Neural cell (in vitro differentiated cells): ENCODE measurements at regions not wholly inside any gene's neighbourhood (a gene's known extent, or its start where the extent isn't known, plus 50 kb on each side); places are given as distances from the start of the nearest gene placed in this dataset.

Experiments
- H2AFZ ChIP-seq: fragments of 200-600, 300-800 bp; sonication (generic), shearing (Covaris generic); 2 replicates; pipeline ENCODE4 v1.6.0; 2014; ENCODE audit warnings: low read depth, mild to moderate bottlenecking, antibody characterized with exemption, low read length, moderate library complexity
- H3F3A ChIP-seq: fragments of 200-600 bp; shearing (Covaris generic); 2 replicates; pipeline ENCODE4 v1.6.1; 2016; ENCODE audit warnings: mild to moderate bottlenecking, moderate library complexity, mixed read lengths, antibody characterized with exemption, low read length; ENCODE audit not compliant: insufficient read depth, poor library complexity, severe bottlenecking
- H3K27ac ChIP-seq: fragments of 200-600, 300-800 bp; sonication (generic), shearing (Covaris generic); 2 replicates; pipeline ENCODE4 v1.5.1; 2014; ENCODE audit warnings: mild to moderate bottlenecking, low read length, moderate library complexity
- H3K27me3 ChIP-seq: fragments of 300-800, 200-600 bp; sonication (generic), shearing (Covaris generic); 2 replicates; pipeline ENCODE4 v1.6.0; 2014; ENCODE audit warnings: mild to moderate bottlenecking, low read depth, low read length, moderate library complexity; ENCODE audit not compliant: insufficient read depth
- H3K36me3 ChIP-seq: fragments of 300-800, 200-600 bp; sonication (generic), shearing (Covaris generic); 2 replicates; pipeline ENCODE4 v1.5.1; 2014; ENCODE audit warnings: mild to moderate bottlenecking, antibody characterized with exemption, low read length, moderate library complexity; ENCODE audit not compliant: insufficient read depth
- H3K4me2 ChIP-seq: fragments of 300-800, 200-600 bp; sonication (generic), shearing (Covaris generic); 2 replicates; pipeline ENCODE4 v1.6.0; 2014; ENCODE audit warnings: mild to moderate bottlenecking, low read length
- H3K4me3 ChIP-seq: fragments of 300-800, 200-600 bp; sonication (generic), shearing (Covaris generic); 2 replicates; pipeline ENCODE4 v1.5.1; 2014; ENCODE audit warnings: mild to moderate bottlenecking, low read length, moderate library complexity
- H3K79me2 ChIP-seq: fragments of 200-600 bp; shearing (Covaris generic); replicated peaks from 2 replicates; pipeline ENCODE4 v1.6.0; 2014; ENCODE audit warnings: mild to moderate bottlenecking, low read length, moderate library complexity; ENCODE audit not compliant: insufficient read depth
- H3K9ac ChIP-seq: fragments of 300-800, 200-600 bp; sonication (generic), shearing (Covaris generic); 2 replicates; pipeline ENCODE4 v1.6.1; 2016; ENCODE audit warnings: mild to moderate bottlenecking, low read length, mixed read lengths
- H3K9me2 ChIP-seq: fragments of 200-600 bp; shearing (Covaris generic); 2 replicates; pipeline ENCODE4 v1.6.1; 2016; ENCODE audit warnings: mild to moderate bottlenecking, low read length, mixed read lengths; ENCODE audit not compliant: insufficient read depth
- H3K9me3 ChIP-seq: fragments of 200-600, 300-800 bp; sonication (generic), shearing (Covaris generic); 2 replicates; pipeline ENCODE4 v1.6.1; 2016; ENCODE audit warnings: mild to moderate bottlenecking, mixed run types, low read length, moderate library complexity, mixed read lengths
- H4K20me1 ChIP-seq: fragments of 200-600 bp; shearing (Covaris generic); 2 replicates; pipeline ENCODE4 v1.6.1; 2016; ENCODE audit warnings: mild to moderate bottlenecking, mixed run types; ENCODE audit not compliant: insufficient read depth
- EP300 ChIP-seq: fragments of 450-650 bp; conservative IDR thresholded peaks from 2 replicates; pipeline ENCODE4 v1.6.1; 2014; ENCODE audit warnings: antibody characterized with exemption, mild to moderate bottlenecking, moderate library complexity; ENCODE audit not compliant: poor library complexity, severe bottlenecking
- EZH2 ChIP-seq: fragments of 200-600, 300-800 bp; shearing (Covaris generic), sonication (generic); IDR thresholded peaks from 2 replicates; pipeline ENCODE4 v1.6.1; 2014; ENCODE audit warnings: antibody characterized with exemption, low read length, borderline replicate concordance, mild to moderate bottlenecking; ENCODE audit not compliant: insufficient read depth, poor library complexity, severe bottlenecking
- MXI1 ChIP-seq: fragments of 450-650 bp; conservative IDR thresholded peaks from 2 replicates; pipeline ENCODE4 v1.6.1; 2014; ENCODE audit warnings: antibody characterized with exemption, mild to moderate bottlenecking; ENCODE audit not compliant: poor library complexity, severe bottlenecking
- POLR2AphosphoS5 ChIP-seq: IDR thresholded peaks from 2 replicates; pipeline ENCODE4 v1.6.1; 2012
- RAD21 ChIP-seq: fragments of 450-650 bp; conservative IDR thresholded peaks from 2 replicates; pipeline ENCODE4 v1.6.1; 2014; ENCODE audit warnings: antibody characterized with exemption, mild to moderate bottlenecking, moderate library complexity
- SMC3 ChIP-seq: fragments of 450-650 bp; conservative IDR thresholded peaks from 2 replicates; pipeline ENCODE4 v1.6.1; 2014; ENCODE audit warnings: antibody characterized with exemption, mild to moderate bottlenecking, moderate library complexity; ENCODE audit not compliant: poor library complexity
- TAF1 ChIP-seq: IDR thresholded peaks from 2 replicates; pipeline ENCODE4 v1.6.1; 2012; ENCODE audit warnings: low read depth
- TF ChIP-seq, protein P1 (sequence below): IDR thresholded peaks from 2 replicates; pipeline ENCODE4 v1.6.1; 2012; ENCODE audit warnings: borderline replicate concordance
- TF ChIP-seq, protein P2 (sequence below): fragments of 450-650 bp; IDR thresholded peaks from 2 replicates; pipeline ENCODE4 v1.5.1; 2014; ENCODE audit warnings: antibody characterized with exemption, mild to moderate bottlenecking, moderate library complexity; ENCODE audit not compliant: poor library complexity, severe bottlenecking

DNA sequence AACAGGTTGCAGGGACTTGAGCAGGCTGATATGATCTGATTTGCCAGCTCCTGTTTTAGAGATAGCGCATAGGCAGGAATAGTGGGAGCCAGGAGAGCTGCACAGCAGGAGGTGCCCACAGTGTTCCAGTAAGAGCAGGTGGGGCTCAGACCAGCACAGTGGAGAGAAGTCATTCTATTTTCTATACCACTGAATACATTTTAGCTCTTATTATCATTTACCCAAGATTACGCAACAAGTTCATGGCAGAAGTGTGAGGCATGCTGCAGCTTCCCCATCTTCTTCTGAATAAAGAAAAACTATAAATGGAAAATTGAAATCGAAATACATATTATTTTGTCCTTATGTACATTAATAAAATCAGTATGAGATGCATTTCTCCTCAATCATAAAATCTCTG lies 114.7 kb upstream of the EDNRA start:
- H3K27me3 ChIP-seq = no peaks in the 10 kb centered on the region
- H3K9me3 ChIP-seq = no peaks in the 10 kb centered on the region
- no peaks in the 10 kb centered on the region for H3K9me2 ChIP-seq
- H2AFZ ChIP-seq = no peak overlapping the region
- no peak for TF ChIP-seq EZH2
- TF ChIP-seq RAD21 = no peak
- TF ChIP-seq POLR2AphosphoS5 = no peak
- TF ChIP-seq EP300 = no peak
- no peaks in the 10 kb centered on the region for H3K79me2 ChIP-seq
- H3K4me3 ChIP-seq = no peak overlapping the region
- no peak overlapping the region for H3K9ac ChIP-seq
- H3K27ac ChIP-seq = no peak overlapping the region
- no peaks in the 10 kb centered on the region for H3F3A ChIP-seq
- no peak overlapping the region for H3K4me2 ChIP-seq
- H3K36me3 ChIP-seq = no peaks in the 10 kb centered on the region
- H4K20me1 ChIP-seq = no peaks in the 10 kb centered on the region

DNA sequence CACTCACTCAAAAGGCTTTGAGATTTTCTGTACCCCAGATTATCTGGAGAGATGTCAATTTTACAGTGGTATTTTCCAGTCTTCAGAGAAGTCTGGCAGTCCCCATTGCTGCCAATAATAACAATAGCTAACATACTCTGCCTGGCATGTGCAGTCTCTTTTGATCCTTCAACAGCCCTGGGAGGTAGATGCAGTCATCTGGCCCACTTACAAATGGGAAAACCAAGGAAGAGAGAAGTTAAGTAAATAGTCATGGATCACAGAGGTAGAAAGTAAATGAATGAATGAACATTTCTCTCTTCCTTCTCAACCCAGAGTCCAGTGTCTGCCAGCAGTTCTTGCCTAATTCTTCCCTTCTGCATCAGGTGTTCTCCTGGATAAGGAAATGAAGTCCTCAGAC lies 113.0 kb upstream of the EDNRA start:
- Histone ChIP-seq H3K4me2 (no peak overlapping the region), H3K27me3 (no peaks in the 10 kb centered on the region), H4K20me1 (no peaks in the 10 kb centered on the region), H3K9me3 (no peaks in the 10 kb centered on the region), H3K79me2 (no peaks in the 10 kb centered on the region), H3K27ac (no peak overlapping the region), H3K9ac (no peak overlapping the region), H2AFZ (no peak overlapping the region), H3K4me3 (no peak overlapping the region), H3K36me3 (no peaks in the 10 kb centered on the region), H3F3A (no peaks in the 10 kb centered on the region), H3K9me2 (no peaks in the 10 kb centered on the region)
- TF ChIP-seq, protein P1, sequence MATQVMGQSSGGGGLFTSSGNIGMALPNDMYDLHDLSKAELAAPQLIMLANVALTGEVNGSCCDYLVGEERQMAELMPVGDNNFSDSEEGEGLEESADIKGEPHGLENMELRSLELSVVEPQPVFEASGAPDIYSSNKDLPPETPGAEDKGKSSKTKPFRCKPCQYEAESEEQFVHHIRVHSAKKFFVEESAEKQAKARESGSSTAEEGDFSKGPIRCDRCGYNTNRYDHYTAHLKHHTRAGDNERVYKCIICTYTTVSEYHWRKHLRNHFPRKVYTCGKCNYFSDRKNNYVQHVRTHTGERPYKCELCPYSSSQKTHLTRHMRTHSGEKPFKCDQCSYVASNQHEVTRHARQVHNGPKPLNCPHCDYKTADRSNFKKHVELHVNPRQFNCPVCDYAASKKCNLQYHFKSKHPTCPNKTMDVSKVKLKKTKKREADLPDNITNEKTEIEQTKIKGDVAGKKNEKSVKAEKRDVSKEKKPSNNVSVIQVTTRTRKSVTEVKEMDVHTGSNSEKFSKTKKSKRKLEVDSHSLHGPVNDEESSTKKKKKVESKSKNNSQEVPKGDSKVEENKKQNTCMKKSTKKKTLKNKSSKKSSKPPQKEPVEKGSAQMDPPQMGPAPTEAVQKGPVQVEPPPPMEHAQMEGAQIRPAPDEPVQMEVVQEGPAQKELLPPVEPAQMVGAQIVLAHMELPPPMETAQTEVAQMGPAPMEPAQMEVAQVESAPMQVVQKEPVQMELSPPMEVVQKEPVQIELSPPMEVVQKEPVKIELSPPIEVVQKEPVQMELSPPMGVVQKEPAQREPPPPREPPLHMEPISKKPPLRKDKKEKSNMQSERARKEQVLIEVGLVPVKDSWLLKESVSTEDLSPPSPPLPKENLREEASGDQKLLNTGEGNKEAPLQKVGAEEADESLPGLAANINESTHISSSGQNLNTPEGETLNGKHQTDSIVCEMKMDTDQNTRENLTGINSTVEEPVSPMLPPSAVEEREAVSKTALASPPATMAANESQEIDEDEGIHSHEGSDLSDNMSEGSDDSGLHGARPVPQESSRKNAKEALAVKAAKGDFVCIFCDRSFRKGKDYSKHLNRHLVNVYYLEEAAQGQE = no peak
- TF ChIP-seq MXI1 (no peak), EZH2 (no peak), RAD21 (no peak), SMC3 (no peak), TAF1 (no peak), POLR2AphosphoS5 (no peak), EP300 (no peak)
- TF ChIP-seq, protein P2, sequence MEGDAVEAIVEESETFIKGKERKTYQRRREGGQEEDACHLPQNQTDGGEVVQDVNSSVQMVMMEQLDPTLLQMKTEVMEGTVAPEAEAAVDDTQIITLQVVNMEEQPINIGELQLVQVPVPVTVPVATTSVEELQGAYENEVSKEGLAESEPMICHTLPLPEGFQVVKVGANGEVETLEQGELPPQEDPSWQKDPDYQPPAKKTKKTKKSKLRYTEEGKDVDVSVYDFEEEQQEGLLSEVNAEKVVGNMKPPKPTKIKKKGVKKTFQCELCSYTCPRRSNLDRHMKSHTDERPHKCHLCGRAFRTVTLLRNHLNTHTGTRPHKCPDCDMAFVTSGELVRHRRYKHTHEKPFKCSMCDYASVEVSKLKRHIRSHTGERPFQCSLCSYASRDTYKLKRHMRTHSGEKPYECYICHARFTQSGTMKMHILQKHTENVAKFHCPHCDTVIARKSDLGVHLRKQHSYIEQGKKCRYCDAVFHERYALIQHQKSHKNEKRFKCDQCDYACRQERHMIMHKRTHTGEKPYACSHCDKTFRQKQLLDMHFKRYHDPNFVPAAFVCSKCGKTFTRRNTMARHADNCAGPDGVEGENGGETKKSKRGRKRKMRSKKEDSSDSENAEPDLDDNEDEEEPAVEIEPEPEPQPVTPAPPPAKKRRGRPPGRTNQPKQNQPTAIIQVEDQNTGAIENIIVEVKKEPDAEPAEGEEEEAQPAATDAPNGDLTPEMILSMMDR = no peak

DNA sequence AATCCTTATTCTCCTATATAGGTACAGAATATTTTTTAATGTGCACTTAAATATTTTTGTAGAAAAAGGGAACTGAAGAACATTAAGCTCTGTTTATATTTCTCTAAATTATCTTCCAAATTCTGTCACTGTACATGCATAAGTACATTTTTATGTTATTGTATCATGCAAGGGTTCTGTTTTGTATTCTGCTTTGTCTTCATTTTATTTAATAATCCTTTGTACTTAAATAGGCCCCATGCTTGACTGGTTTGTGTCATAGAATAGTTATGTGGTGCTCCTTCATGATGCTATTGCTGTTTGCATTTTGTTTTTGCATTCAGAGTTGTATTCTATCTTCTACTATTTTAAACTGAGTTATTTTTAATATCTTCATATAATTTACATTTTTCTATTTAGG lies 111.9 kb upstream of the EDNRA start:
- H3K9me2 ChIP-seq = no peaks in the 10 kb centered on the region
- H3K9me3 ChIP-seq = no peaks in the 10 kb centered on the region
- H3K9ac ChIP-seq = no peak overlapping the region
- no peak overlapping the region for H3K4me3 ChIP-seq
- no peaks in the 10 kb centered on the region for H3K27me3 ChIP-seq
- H3K27ac ChIP-seq = no peak overlapping the region
- H2AFZ ChIP-seq = no peak overlapping the region
- no peaks in the 10 kb centered on the region for H3F3A ChIP-seq
- no peaks in the 10 kb centered on the region for H4K20me1 ChIP-seq
- H3K36me3 ChIP-seq = no peaks in the 10 kb centered on the region
- H3K79me2 ChIP-seq = no peaks in the 10 kb centered on the region
- H3K4me2 ChIP-seq = no peak overlapping the region
- TF ChIP-seq EZH2 = no peak
- no peak for TF ChIP-seq MXI1
- TF ChIP-seq SMC3 = no peak
